Upper lobe of left lung (tissue), 4 donors: ENCODE measurements at regions not wholly inside any gene's neighbourhood (a gene's known extent, or its start where the extent isn't known, plus 50 kb on each side); places are given as distances from the start of the nearest gene placed in this dataset.

Experiments
- POLR2AphosphoS5 ChIP-seq, 2 donors: sonication (generic); formaldehyde crosslinking; IDR thresholded peaks; one replicate each; pipeline ENCODE4 v1.5.1; 2017; ENCODE audit warnings: antibody characterized with exemption in 2 of 2
- TF ChIP-seq, protein P1 (sequence below), 6 experiments: fragments of 450-650 bp in 4 of 6; fragments of 200-600 bp in 2 of 6; sonication (generic) in 2 of 6; IDR thresholded peaks; one replicate each; pipeline ENCODE4 v1.5.1; 2016 to 2019; ENCODE audit warnings: antibody characterized with exemption in 6 of 6

GRCh38 chr19:46954993-46955812 lies 64.4 kb upstream of the NPAS1 start:
- no peak for TF ChIP-seq POLR2AphosphoS5 (IDR thresholded peaks at IDR 0.05)
- TF ChIP-seq, protein P1, sequence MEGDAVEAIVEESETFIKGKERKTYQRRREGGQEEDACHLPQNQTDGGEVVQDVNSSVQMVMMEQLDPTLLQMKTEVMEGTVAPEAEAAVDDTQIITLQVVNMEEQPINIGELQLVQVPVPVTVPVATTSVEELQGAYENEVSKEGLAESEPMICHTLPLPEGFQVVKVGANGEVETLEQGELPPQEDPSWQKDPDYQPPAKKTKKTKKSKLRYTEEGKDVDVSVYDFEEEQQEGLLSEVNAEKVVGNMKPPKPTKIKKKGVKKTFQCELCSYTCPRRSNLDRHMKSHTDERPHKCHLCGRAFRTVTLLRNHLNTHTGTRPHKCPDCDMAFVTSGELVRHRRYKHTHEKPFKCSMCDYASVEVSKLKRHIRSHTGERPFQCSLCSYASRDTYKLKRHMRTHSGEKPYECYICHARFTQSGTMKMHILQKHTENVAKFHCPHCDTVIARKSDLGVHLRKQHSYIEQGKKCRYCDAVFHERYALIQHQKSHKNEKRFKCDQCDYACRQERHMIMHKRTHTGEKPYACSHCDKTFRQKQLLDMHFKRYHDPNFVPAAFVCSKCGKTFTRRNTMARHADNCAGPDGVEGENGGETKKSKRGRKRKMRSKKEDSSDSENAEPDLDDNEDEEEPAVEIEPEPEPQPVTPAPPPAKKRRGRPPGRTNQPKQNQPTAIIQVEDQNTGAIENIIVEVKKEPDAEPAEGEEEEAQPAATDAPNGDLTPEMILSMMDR (IDR thresholded peaks at IDR 0.05): no peak
